ENCODE measurements at regions not wholly inside any gene's neighbourhood (a gene's known extent, or its start where the extent isn't known, plus 50 kb on each side); places are given as distances from the start of the nearest gene placed in this dataset.

DNA sequence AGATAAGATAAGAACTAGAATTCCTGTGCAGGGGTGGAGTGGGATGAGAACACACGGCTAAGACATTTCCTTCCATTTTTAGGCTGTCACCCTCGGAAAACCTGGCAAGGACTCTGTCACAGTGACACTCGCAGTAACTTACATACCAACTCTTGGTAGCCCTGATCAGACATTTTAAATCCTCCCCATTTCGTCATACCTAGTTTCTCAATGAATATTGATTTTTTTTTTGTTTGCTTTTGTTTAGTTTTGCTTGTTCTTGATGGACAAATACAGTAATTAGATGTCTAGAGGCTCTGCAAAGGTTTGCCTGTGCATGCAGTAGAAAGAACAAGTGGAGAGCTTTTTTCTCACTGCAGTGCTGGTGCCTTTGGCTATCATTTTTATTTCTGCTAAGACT is 213.0 kb upstream of the FAM83B start:
- no peaks in the 10 kb centered on the region for H3K23me2 ChIP-seq (ENCODE audit: insufficient read length, low read depth, low read length, poor library complexity, severe bottlenecking)
- H3T11ph ChIP-seq (ENCODE audit: low read length): no peak overlapping the region
- H3K27ac ChIP-seq (ENCODE audit: insufficient read length, low read depth, low read length): no peak overlapping the region
- Mint-ChIP-seq H3K4me1 (no peaks in the 10 kb centered on the region), H3K27ac (no peak overlapping the region), H3K9me3 (no peaks in the 10 kb centered on the region), H3K27me3 (ENCODE audit: low read depth) (peaks cover 1% of the 10 kb centered on the region; the same call in 1 of the 2 replicates), H3K4me3 (no peak overlapping the region), H3K36me3 (ENCODE audit: insufficient read depth in 1 of 3, low read depth in 3 of 3) (no peaks in the 10 kb centered on the region)
- H3K18ac ChIP-seq (ENCODE audit: insufficient read length, low read depth, low read length): no peak overlapping the region
- H2BK12ac ChIP-seq (ENCODE audit: insufficient read length, low read depth, low read length): no peak overlapping the region
- WGBS (ENCODE audit: extremely low coverage, insufficient read length, low lambda C conversion rate): no CpG with 5 or more reads among the region's 4 CpGs
- H3K4me1 ChIP-seq (ENCODE audit: insufficient read depth, low read length): no peaks in the 10 kb centered on the region
- H3K23ac ChIP-seq (ENCODE audit: insufficient read length, low read depth, low read length): no peak overlapping the region
- H2BK20ac ChIP-seq (ENCODE audit: low read depth, low read length, poor library complexity, severe bottlenecking): no peak overlapping the region
- no peak overlapping the region for H3K4ac ChIP-seq (ENCODE audit: low read depth, low read length)
- H4K91ac ChIP-seq (ENCODE audit: insufficient read length, low read depth, low read length): no peak overlapping the region
- no peak overlapping the region for H2BK15ac ChIP-seq (ENCODE audit: low read depth, low read length)
- H2BK5ac ChIP-seq (ENCODE audit: insufficient read length, low read length): no peak overlapping the region
- no peak overlapping the region for H3K14ac ChIP-seq (ENCODE audit: insufficient read depth, low read length)
- no peaks in the 10 kb centered on the region for H3K27me3 ChIP-seq (ENCODE audit: insufficient read depth, low read length)
- no peaks in the 10 kb centered on the region for H3K9me3 ChIP-seq (ENCODE audit: control insufficient read depth, low read depth, low read length)
- H3K4me2 ChIP-seq (ENCODE audit: insufficient read depth, insufficient read length, low read length): no peak overlapping the region
- H3K79me2 ChIP-seq (ENCODE audit: insufficient read depth, low read length): no peaks in the 10 kb centered on the region
- H3K9ac ChIP-seq (ENCODE audit: extremely low read depth, insufficient read length, low read length): no peak overlapping the region
- H4K8ac ChIP-seq (replicated peaks; ENCODE audit: insufficient read length, low read depth, low read length): no peak overlapping the region
- no peaks in the 10 kb centered on the region for H3K79me1 ChIP-seq (ENCODE audit: insufficient read depth, low read depth, low read length, poor library complexity, severe bottlenecking)
- no peak overlapping the region for H2AFZ ChIP-seq (ENCODE audit: low read length)
- H4K20me1 ChIP-seq (ENCODE audit: control insufficient read depth, insufficient read depth, insufficient read length): no peaks in the 10 kb centered on the region
- TF ChIP-seq, protein P1, sequence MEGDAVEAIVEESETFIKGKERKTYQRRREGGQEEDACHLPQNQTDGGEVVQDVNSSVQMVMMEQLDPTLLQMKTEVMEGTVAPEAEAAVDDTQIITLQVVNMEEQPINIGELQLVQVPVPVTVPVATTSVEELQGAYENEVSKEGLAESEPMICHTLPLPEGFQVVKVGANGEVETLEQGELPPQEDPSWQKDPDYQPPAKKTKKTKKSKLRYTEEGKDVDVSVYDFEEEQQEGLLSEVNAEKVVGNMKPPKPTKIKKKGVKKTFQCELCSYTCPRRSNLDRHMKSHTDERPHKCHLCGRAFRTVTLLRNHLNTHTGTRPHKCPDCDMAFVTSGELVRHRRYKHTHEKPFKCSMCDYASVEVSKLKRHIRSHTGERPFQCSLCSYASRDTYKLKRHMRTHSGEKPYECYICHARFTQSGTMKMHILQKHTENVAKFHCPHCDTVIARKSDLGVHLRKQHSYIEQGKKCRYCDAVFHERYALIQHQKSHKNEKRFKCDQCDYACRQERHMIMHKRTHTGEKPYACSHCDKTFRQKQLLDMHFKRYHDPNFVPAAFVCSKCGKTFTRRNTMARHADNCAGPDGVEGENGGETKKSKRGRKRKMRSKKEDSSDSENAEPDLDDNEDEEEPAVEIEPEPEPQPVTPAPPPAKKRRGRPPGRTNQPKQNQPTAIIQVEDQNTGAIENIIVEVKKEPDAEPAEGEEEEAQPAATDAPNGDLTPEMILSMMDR (conservative IDR thresholded peaks at IDR 0.05): no peak
- H2BK120ac ChIP-seq (ENCODE audit: low read depth, low read length, poor library complexity, severe bottlenecking): no peak overlapping the region
- DNase-seq: no peak
- H2AK5ac ChIP-seq (ENCODE audit: insufficient read length, low read length): no peak overlapping the region
- H3K56ac ChIP-seq (ENCODE audit: insufficient read length, low read depth, low read length): no peak overlapping the region
- no peak overlapping the region for H4K5ac ChIP-seq (ENCODE audit: insufficient read length, low read depth, low read length)

All from H9 (cell line).